ENCODE measurements at regions not wholly inside any gene's neighbourhood (a gene's known extent, or its start where the extent isn't known, plus 50 kb on each side); places are given as distances from the start of the nearest gene placed in this dataset.

GRCh38 chr10:58952162-58952601, 224.3 kb upstream of the PHYHIPL start:
- peaks cover 9% of the 10 kb centered on the region for H3K27me3 Mint-ChIP-seq (ENCODE audit: insufficient read depth, unreplicated experiment)
- BruUV-seq (replicated peaks): no TSS peak
- POLR2A ChIA-PET: no interaction called here
- H3K27ac Mint-ChIP-seq (ENCODE audit: low read depth, unreplicated experiment): no peak overlapping the region
- peaks cover 6% of the 10 kb centered on the region for H3K4me1 Mint-ChIP-seq (ENCODE audit: insufficient read depth, unreplicated experiment)
- no peak for TF ChIP-seq CTCF (IDR thresholded peaks at IDR 0.05; ENCODE audit: unreplicated experiment)
- CTCF ChIA-PET: interaction anchor here (0.6 to 3.0 kb wide), 67 partner anchors 9 to 673 kb away, joined by 3 to 23 read pairs (median 4); no protein-coding TSS in a partner anchor
- no peak for DNase-seq (ENCODE audit: unreplicated experiment)
- no peaks in the 10 kb centered on the region for H3K36me3 Mint-ChIP-seq (ENCODE audit: insufficient read depth, unreplicated experiment)
- intact Hi-C loops (cut with micrococcal nuclease): loop anchor here (1.0 to 5.0 kb wide), 7 partner anchors 133 to 671 kb away; no protein-coding TSS in a partner anchor
- H3K4me3 Mint-ChIP-seq (ENCODE audit: unreplicated experiment): no peak overlapping the region
- no peaks in the 10 kb centered on the region for H3K9me3 Mint-ChIP-seq (ENCODE audit: unreplicated experiment)

- no TSS peak for BruUV-seq (replicated peaks)
- H3K4me1 Mint-ChIP-seq (ENCODE audit: insufficient read depth, unreplicated experiment): peaks cover 6% of the 10 kb centered on the region
- TF ChIP-seq CTCF (IDR thresholded peaks at IDR 0.05; ENCODE audit: unreplicated experiment): peak; percentile 70
- H3K36me3 Mint-ChIP-seq (ENCODE audit: insufficient read depth, unreplicated experiment): no peaks in the 10 kb centered on the region
- H3K27ac Mint-ChIP-seq (ENCODE audit: low read depth, unreplicated experiment): no peak overlapping the region
- no peaks in the 10 kb centered on the region for H3K9me3 Mint-ChIP-seq (ENCODE audit: unreplicated experiment)
- no peak overlapping the region for H3K4me3 Mint-ChIP-seq (ENCODE audit: unreplicated experiment)
- POLR2A ChIA-PET: no interaction called here
- peak; percentile 59 for DNase-seq (ENCODE audit: unreplicated experiment)
- intact Hi-C loops (cut with micrococcal nuclease): loop anchor here (1.0 to 5.0 kb wide), 7 partner anchors 134 to 670 kb away; no protein-coding TSS in a partner anchor
- CTCF ChIA-PET: interaction anchor here (0.6 to 3.0 kb wide), 66 partner anchors 9 to 672 kb away, joined by 3 to 23 read pairs (median 4); no protein-coding TSS in a partner anchor
- H3K27me3 Mint-ChIP-seq (ENCODE audit: insufficient read depth, unreplicated experiment): peaks cover 9% of the 10 kb centered on the region
Measured at GRCh38 chr10:58952747-58953466, 223.5 kb upstream of the PHYHIPL start.

GRCh38 chr10:58954178-58954577, 222.3 kb upstream of the PHYHIPL start:
- H3K9me3 Mint-ChIP-seq (ENCODE audit: unreplicated experiment): no peaks in the 10 kb centered on the region
- H3K27ac Mint-ChIP-seq (ENCODE audit: low read depth, unreplicated experiment): no peak overlapping the region
- H3K36me3 Mint-ChIP-seq (ENCODE audit: insufficient read depth, unreplicated experiment): no peaks in the 10 kb centered on the region
- DNase-seq (ENCODE audit: unreplicated experiment): no peak
- intact Hi-C loops (cut with micrococcal nuclease): loop anchor here (5.0 kb wide), 1 partner anchor 542 kb away; no protein-coding TSS in a partner anchor
- ChIA-PET CTCF (interaction anchor here (0.6 to 2.9 kb wide), 10 partner anchors 10 to 1232 kb away, joined by 3 to 10 read pairs (median 5); no protein-coding TSS in a partner anchor), POLR2A (no interaction called here)
- no TSS peak for BruUV-seq (replicated peaks)
- H3K4me1 Mint-ChIP-seq (ENCODE audit: insufficient read depth, unreplicated experiment): peaks cover 6% of the 10 kb centered on the region
- TF ChIP-seq CTCF (IDR thresholded peaks at IDR 0.05; ENCODE audit: unreplicated experiment): no peak
- H3K27me3 Mint-ChIP-seq (ENCODE audit: insufficient read depth, unreplicated experiment): peaks cover 9% of the 10 kb centered on the region
- H3K4me3 Mint-ChIP-seq (ENCODE audit: unreplicated experiment): no peak overlapping the region

GRCh38 chr10:58955615-58956014, 220.8 kb upstream of the PHYHIPL start:
- TF ChIP-seq CTCF (IDR thresholded peaks at IDR 0.05; ENCODE audit: unreplicated experiment): no peak
- no TSS peak for BruUV-seq (replicated peaks)
- H3K36me3 Mint-ChIP-seq (ENCODE audit: insufficient read depth, unreplicated experiment): no peaks in the 10 kb centered on the region
- H3K27ac Mint-ChIP-seq (ENCODE audit: low read depth, unreplicated experiment): no peak overlapping the region
- no peak for DNase-seq (ENCODE audit: unreplicated experiment)
- peaks cover 4% of the 10 kb centered on the region for H3K4me1 Mint-ChIP-seq (ENCODE audit: insufficient read depth, unreplicated experiment)
- H3K4me3 Mint-ChIP-seq (ENCODE audit: unreplicated experiment): no peak overlapping the region
- peaks cover 6% of the 10 kb centered on the region for H3K27me3 Mint-ChIP-seq (ENCODE audit: insufficient read depth, unreplicated experiment)
- ChIA-PET POLR2A (interaction anchor here (1.1 kb wide), 1 partner anchor 130 kb away, joined by 3 read pairs; no protein-coding TSS in a partner anchor), CTCF (interaction anchor here (0.5 to 2.1 kb wide), 3 partner anchors 227 to 424 kb away, joined by 3 to 5 read pairs (median 5); no protein-coding TSS in a partner anchor)
- intact Hi-C loops (cut with micrococcal nuclease): no loop called here
- no peaks in the 10 kb centered on the region for H3K9me3 Mint-ChIP-seq (ENCODE audit: unreplicated experiment)
